ENCODE measurements at regions not wholly inside any gene's neighbourhood (a gene's known extent, or its start where the extent isn't known, plus 50 kb on each side); places are given as distances from the start of the nearest gene placed in this dataset.

- Mint-ChIP-seq H3K4me1 (no peaks in the 10 kb centered on the region), H3K36me3 (no peaks in the 10 kb centered on the region), H3K9me3 (no peaks in the 10 kb centered on the region), H3K27ac (no peak overlapping the region), H3K4me3 (no peak overlapping the region), H3K27me3 (peaks cover 12% of the 10 kb centered on the region)
Measured at GRCh38 chr1:5746611-5747425, 245.4 kb downstream of the NPHP4 start.

GRCh38 chr1:5745800-5746610, 246.2 kb downstream of the NPHP4 start:
- no peaks in the 10 kb centered on the region for H3K36me3 Mint-ChIP-seq
- no peaks in the 10 kb centered on the region for H3K9me3 Mint-ChIP-seq
- H3K27me3 Mint-ChIP-seq: peaks cover 12% of the 10 kb centered on the region
- H3K27ac Mint-ChIP-seq: no peak overlapping the region
- H3K4me3 Mint-ChIP-seq: no peak overlapping the region
- H3K4me1 Mint-ChIP-seq: no peaks in the 10 kb centered on the region

GRCh38 chr1:5744911-5745799, 247.1 kb downstream of the NPHP4 start:
- Mint-ChIP-seq H3K27me3 (peaks cover 12% of the 10 kb centered on the region), H3K27ac (no peak overlapping the region), H3K9me3 (no peaks in the 10 kb centered on the region), H3K36me3 (no peaks in the 10 kb centered on the region), H3K4me3 (no peak overlapping the region), H3K4me1 (no peaks in the 10 kb centered on the region)

GRCh38 chr1:5744341-5744740, 247.9 kb downstream of the NPHP4 start:
- peaks cover 12% of the 10 kb centered on the region for H3K27me3 Mint-ChIP-seq
- H3K4me1 Mint-ChIP-seq: no peaks in the 10 kb centered on the region
- no peak overlapping the region for H3K27ac Mint-ChIP-seq

GRCh38 chr1:5743435-5744095, 248.7 kb downstream of the NPHP4 start:
- peaks cover 12% of the 10 kb centered on the region for H3K27me3 Mint-ChIP-seq
- H3K36me3 Mint-ChIP-seq: no peaks in the 10 kb centered on the region
- no peak overlapping the region for H3K4me3 Mint-ChIP-seq
- no peaks in the 10 kb centered on the region for H3K9me3 Mint-ChIP-seq
- H3K27ac Mint-ChIP-seq: no peak overlapping the region
- no peaks in the 10 kb centered on the region for H3K4me1 Mint-ChIP-seq

More at GRCh38 chr1:5744341-5744740, 247.9 kb downstream of the NPHP4 start:
- Mint-ChIP-seq H3K9me3 (no peaks in the 10 kb centered on the region), H3K36me3 (no peaks in the 10 kb centered on the region), H3K4me3 (no peak overlapping the region)

GRCh38 chr1:5742801-5743200, 249.4 kb downstream of the NPHP4 start:
- no peaks in the 10 kb centered on the region for H3K4me1 Mint-ChIP-seq
- peaks cover 12% of the 10 kb centered on the region for H3K27me3 Mint-ChIP-seq
- no peaks in the 10 kb centered on the region for H3K36me3 Mint-ChIP-seq
- H3K4me3 Mint-ChIP-seq: no peak overlapping the region
- H3K9me3 Mint-ChIP-seq: no peaks in the 10 kb centered on the region
- no peak overlapping the region for H3K27ac Mint-ChIP-seq

- Mint-ChIP-seq H3K27ac (no peak overlapping the region), H3K36me3 (no peaks in the 10 kb centered on the region), H3K27me3 (peaks cover 12% of the 10 kb centered on the region), H3K4me3 (no peak overlapping the region), H3K9me3 (no peaks in the 10 kb centered on the region), H3K4me1 (no peaks in the 10 kb centered on the region)
Measured at GRCh38 chr1:5742032-5742431, 250.2 kb downstream of the NPHP4 start.

- Mint-ChIP-seq H3K27ac (no peak overlapping the region), H3K4me3 (no peak overlapping the region), H3K4me1 (no peaks in the 10 kb centered on the region), H3K27me3 (peaks cover 14% of the 10 kb centered on the region), H3K36me3 (no peaks in the 10 kb centered on the region), H3K9me3 (no peaks in the 10 kb centered on the region)
Measured at GRCh38 chr1:5740865-5741860, 251.1 kb downstream of the NPHP4 start.

GRCh38 chr1:5740450-5740849, 251.8 kb downstream of the NPHP4 start:
- H3K27me3 Mint-ChIP-seq: peaks cover 12% of the 10 kb centered on the region
- H3K27ac Mint-ChIP-seq: no peak overlapping the region
- H3K36me3 Mint-ChIP-seq: no peaks in the 10 kb centered on the region
- no peaks in the 10 kb centered on the region for H3K9me3 Mint-ChIP-seq
- no peak overlapping the region for H3K4me3 Mint-ChIP-seq
- no peaks in the 10 kb centered on the region for H3K4me1 Mint-ChIP-seq

GRCh38 chr1:5739561-5740078, 252.6 kb downstream of the NPHP4 start:
- H3K9me3 Mint-ChIP-seq: no peaks in the 10 kb centered on the region
- no peak overlapping the region for H3K4me3 Mint-ChIP-seq
- no peak overlapping the region for H3K27ac Mint-ChIP-seq
- H3K36me3 Mint-ChIP-seq: no peaks in the 10 kb centered on the region
- H3K27me3 Mint-ChIP-seq: peaks cover 8% of the 10 kb centered on the region
- no peaks in the 10 kb centered on the region for H3K4me1 Mint-ChIP-seq

GRCh38 chr1:5738911-5739462, 253.2 kb downstream of the NPHP4 start:
- no peak overlapping the region for H3K27ac Mint-ChIP-seq
- no peak overlapping the region for H3K4me3 Mint-ChIP-seq
- H3K4me1 Mint-ChIP-seq: no peaks in the 10 kb centered on the region
- no peaks in the 10 kb centered on the region for H3K36me3 Mint-ChIP-seq
- H3K27me3 Mint-ChIP-seq: peaks cover 7% of the 10 kb centered on the region
- H3K9me3 Mint-ChIP-seq: no peaks in the 10 kb centered on the region

- Mint-ChIP-seq H3K4me3 (no peak overlapping the region), H3K9me3 (no peaks in the 10 kb centered on the region), H3K4me1 (no peaks in the 10 kb centered on the region), H3K27me3 (peaks cover 6% of the 10 kb centered on the region), H3K36me3 (no peaks in the 10 kb centered on the region), H3K27ac (no peak overlapping the region)
Measured at GRCh38 chr1:5737081-5737480, 255.1 kb downstream of the NPHP4 start.

GRCh38 chr1:5734996-5735395, 257.2 kb downstream of the NPHP4 start:
- Mint-ChIP-seq H3K36me3 (no peaks in the 10 kb centered on the region), H3K27me3 (peaks cover 7% of the 10 kb centered on the region), H3K4me3 (no peak overlapping the region), H3K9me3 (no peaks in the 10 kb centered on the region), H3K27ac (no peak overlapping the region), H3K4me1 (no peaks in the 10 kb centered on the region)

GRCh38 chr1:5734414-5734813, 257.8 kb downstream of the NPHP4 start:
- Mint-ChIP-seq H3K27me3 (peaks cover 7% of the 10 kb centered on the region), H3K36me3 (no peaks in the 10 kb centered on the region), H3K9me3 (no peaks in the 10 kb centered on the region), H3K27ac (no peak overlapping the region), H3K4me3 (no peak overlapping the region), H3K4me1 (no peaks in the 10 kb centered on the region)

All from activated naive CD4-positive, alpha-beta T cell treated with anti-CD3 and anti-CD28 coated beads, Interleukin-2, amount 50 U/mL, for 24 hours (primary cell).